Adrenal gland (tissue), 5 donors: ENCODE measurements at regions not wholly inside any gene's neighbourhood (a gene's known extent, or its start where the extent isn't known, plus 50 kb on each side); places are given as distances from the start of the nearest gene placed in this dataset.

Experiments
- POLR2A ChIP-seq, 2 donors: fragments of 450-650 bp; IDR thresholded peaks; one replicate each; pipeline ENCODE4 v1.6.1; 2017; ENCODE audit warnings: antibody characterized with exemption in 2 of 2, mild to moderate bottlenecking in 2 of 2, moderate library complexity in 1 of 2
- TF ChIP-seq, protein P1 (sequence below), 6 experiments: fragments of 450-650 bp in 4 of 6; fragments of 200-600 bp in 2 of 6; sonication (generic) in 1 of 6; IDR thresholded peaks; 1 replicate in 5 of 6; 2 replicates in 1 of 6; pipeline versions ENCODE4 v1.5.1 to v1.8.0; 2016 to 2021; ENCODE audit warnings: antibody characterized with exemption in 6 of 6, mild to moderate bottlenecking in 2 of 6, moderate library complexity in 1 of 6
- donor health status: DM: no; HTN: no; CAD: no.

GRCh38 chr1:30645807-30646206 is 77.6 kb downstream of the MATN1 start:
- TF ChIP-seq, protein P1, sequence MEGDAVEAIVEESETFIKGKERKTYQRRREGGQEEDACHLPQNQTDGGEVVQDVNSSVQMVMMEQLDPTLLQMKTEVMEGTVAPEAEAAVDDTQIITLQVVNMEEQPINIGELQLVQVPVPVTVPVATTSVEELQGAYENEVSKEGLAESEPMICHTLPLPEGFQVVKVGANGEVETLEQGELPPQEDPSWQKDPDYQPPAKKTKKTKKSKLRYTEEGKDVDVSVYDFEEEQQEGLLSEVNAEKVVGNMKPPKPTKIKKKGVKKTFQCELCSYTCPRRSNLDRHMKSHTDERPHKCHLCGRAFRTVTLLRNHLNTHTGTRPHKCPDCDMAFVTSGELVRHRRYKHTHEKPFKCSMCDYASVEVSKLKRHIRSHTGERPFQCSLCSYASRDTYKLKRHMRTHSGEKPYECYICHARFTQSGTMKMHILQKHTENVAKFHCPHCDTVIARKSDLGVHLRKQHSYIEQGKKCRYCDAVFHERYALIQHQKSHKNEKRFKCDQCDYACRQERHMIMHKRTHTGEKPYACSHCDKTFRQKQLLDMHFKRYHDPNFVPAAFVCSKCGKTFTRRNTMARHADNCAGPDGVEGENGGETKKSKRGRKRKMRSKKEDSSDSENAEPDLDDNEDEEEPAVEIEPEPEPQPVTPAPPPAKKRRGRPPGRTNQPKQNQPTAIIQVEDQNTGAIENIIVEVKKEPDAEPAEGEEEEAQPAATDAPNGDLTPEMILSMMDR (IDR thresholded peaks at IDR 0.05), result no peak
- no peak for TF ChIP-seq POLR2A (IDR thresholded peaks at IDR 0.05)
